SH-SY5Y (cell line): ENCODE measurements at regions not wholly inside any gene's neighbourhood (a gene's known extent, or its start where the extent isn't known, plus 50 kb on each side); places are given as distances from the start of the nearest gene placed in this dataset.

Source experiments
- GATA2 ChIP-seq: IDR thresholded peaks from 2 replicates; pipeline ENCODE4 v1.6.1; 2011; ENCODE audit warnings: mild to moderate bottlenecking, low read depth, low read length
- GATA3 ChIP-seq: IDR thresholded peaks from 2 replicates; pipeline ENCODE4 v1.6.1; 2011; ENCODE audit warnings: low read depth, mild to moderate bottlenecking, low read length, moderate library complexity

- TF ChIP-seq GATA2 (peak; percentile 93), GATA3 (no peak)
Measured at GRCh38 chr9:121567500-121568342, 68.1 kb upstream of the GGTA1 start.
